GM12892 (cell line): ENCODE measurements at regions not wholly inside any gene's neighbourhood (a gene's known extent, or its start where the extent isn't known, plus 50 kb on each side); places are given as distances from the start of the nearest gene placed in this dataset.

Experiments used
- POLR2A ChIP-seq: IDR thresholded peaks from 2 replicates; pipeline ENCODE4 v1.6.1; 2011; ENCODE audit warnings: low read depth, low read length, control low read depth
- POLR2AphosphoS5 ChIP-seq: IDR thresholded peaks from 2 replicates; pipeline ENCODE4 v1.6.1; 2011; ENCODE audit warnings: low read depth, low read length, control low read depth
- TAF1 ChIP-seq: IDR thresholded peaks from 2 replicates; pipeline ENCODE4 v1.6.1; 2011; ENCODE audit warnings: low read depth, mild to moderate bottlenecking, control low read depth, low read length, borderline replicate concordance

- TF ChIP-seq POLR2AphosphoS5: no peak
- no peak for TF ChIP-seq POLR2A
- TF ChIP-seq TAF1: no peak
These were observed 76.0 kb upstream of the PRPS1L1 start for GRCh38 chr7:18103436-18104218.
